Activated T-cell treated with anti-CD3 and anti-CD28 coated beads for 24 hours (primary cell): ENCODE measurements at regions not wholly inside any gene's neighbourhood (a gene's known extent, or its start where the extent isn't known, plus 50 kb on each side); places are given as distances from the start of the nearest gene placed in this dataset.
"Not testable (repeated sequence)": the region's sequence is repeated elsewhere in the genome, so short reads cannot be mapped to it uniquely, and the experiment has no call there.

Experiments
- DNase-seq: peaks from one replicate; pipeline ENCODE4 v3.0.0-alpha.2; 2020; ENCODE audit warnings: low read depth

GRCh38 chr13:53276265-53276664, 247.7 kb downstream of the OLFM4 start:
- DNase-seq, result no peak

- no peak for DNase-seq
Observed at GRCh38 chr13:53281677-53282076, 253.1 kb downstream of the OLFM4 start.

- no peak for DNase-seq
Observed at GRCh38 chr13:53285896-53286430, 257.4 kb downstream of the OLFM4 start.

- DNase-seq, result no peak
Observed at GRCh38 chr13:53298396-53298795, 269.8 kb downstream of the OLFM4 start.

- no peak for DNase-seq
Observed at GRCh38 chr13:53301449-53301848, 272.8 kb downstream of the OLFM4 start.

GRCh38 chr13:53305419-53305818, 276.8 kb downstream of the OLFM4 start:
- not testable (repeated sequence) for DNase-seq

- DNase-seq, result no peak
Observed at GRCh38 chr13:53310786-53311185, 282.2 kb downstream of the OLFM4 start.

- DNase-seq, result no peak
Observed at GRCh38 chr13:53311561-53311960, 282.9 kb downstream of the OLFM4 start.

- no peak for DNase-seq
Observed at GRCh38 chr13:53321296-53321801, 292.7 kb downstream of the OLFM4 start.

- DNase-seq, result no peak
Observed at GRCh38 chr13:53324656-53325055, 296.0 kb downstream of the OLFM4 start.

- no peak for DNase-seq
Observed at GRCh38 chr13:53326716-53327115, 298.1 kb downstream of the OLFM4 start.

GRCh38 chr13:53327680-53328315, 299.2 kb downstream of the OLFM4 start:
- DNase-seq, result no peak

GRCh38 chr13:53336441-53337160, 308.0 kb downstream of the OLFM4 start:
- DNase-seq, result no peak

GRCh38 chr13:53338760-53339159, 310.1 kb downstream of the OLFM4 start:
- no peak for DNase-seq

- DNase-seq, result no peak
Observed at GRCh38 chr13:53340505-53341143, 312.0 kb downstream of the OLFM4 start.

GRCh38 chr13:53341144-53341510, 312.5 kb downstream of the OLFM4 start:
- DNase-seq, result no peak

GRCh38 chr13:53342623-53343360, 314.2 kb downstream of the OLFM4 start:
- no peak for DNase-seq

GRCh38 chr13:53343361-53343744, 314.7 kb downstream of the OLFM4 start:
- DNase-seq, result no peak

GRCh38 chr13:53351021-53351420, 322.4 kb downstream of the OLFM4 start:
- no peak for DNase-seq

- DNase-seq, result no peak
Observed at GRCh38 chr13:53357582-53357981, 329.0 kb downstream of the OLFM4 start.

GRCh38 chr13:53368948-53369347, 340.3 kb downstream of the OLFM4 start:
- no peak for DNase-seq

GRCh38 chr13:53379485-53379884, 350.9 kb downstream of the OLFM4 start:
- no peak for DNase-seq
